HUDEP-2 (cell line): ENCODE measurements at regions not wholly inside any gene's neighbourhood (a gene's known extent, or its start where the extent isn't known, plus 50 kb on each side); places are given as distances from the start of the nearest gene placed in this dataset.
"Not testable (repeated sequence)": the region's sequence is repeated elsewhere in the genome, so short reads cannot be mapped to it uniquely, and the experiment has no call there.

Experiments used
- DNase-seq, 76 experiments: peaks; one replicate each; lab custom pipeline; 2025; ENCODE audit not compliant: unreplicated experiment in 76 of 76; lab: John Stamatoyannopoulos, UW

DNA sequence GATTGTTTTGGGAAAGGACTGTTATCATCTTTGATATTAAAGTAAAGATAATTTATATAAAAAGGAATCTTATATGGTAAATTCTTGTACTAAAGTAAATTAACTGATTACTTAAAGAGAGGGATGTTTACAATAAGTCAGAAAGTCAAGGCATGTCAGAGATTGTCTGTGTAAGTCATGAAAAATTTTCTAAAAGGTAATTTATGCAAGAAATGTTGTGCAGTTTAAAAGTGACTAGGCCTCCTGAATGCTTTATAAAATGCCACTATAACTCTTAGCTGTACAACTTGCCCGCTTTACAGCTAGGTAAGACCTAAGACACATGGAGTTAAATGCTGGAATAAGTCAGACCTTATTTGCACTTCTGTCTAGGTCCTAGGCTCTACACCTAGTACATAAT lies 692.9 kb downstream of the GBE1 start:
- no peak for DNase-seq

DNA sequence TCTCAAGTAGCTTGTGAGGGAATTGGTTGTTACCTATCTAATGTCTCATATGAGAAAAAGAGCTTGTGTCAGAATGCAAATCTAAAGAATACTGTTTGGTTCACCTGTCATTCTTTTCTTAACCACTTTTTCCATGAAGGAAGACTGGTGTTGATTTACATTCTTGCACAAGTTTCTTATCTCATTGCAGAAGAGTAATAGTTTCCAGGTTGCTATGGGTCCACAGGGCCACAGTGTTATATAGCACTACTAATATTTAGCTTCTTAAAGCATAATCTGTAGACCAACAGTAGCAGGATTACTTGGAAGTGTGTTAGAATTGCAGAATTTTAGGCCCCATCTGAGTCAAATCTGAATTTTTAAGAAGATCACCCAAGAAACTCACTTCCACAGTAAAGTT lies 697.5 kb downstream of the GBE1 start:
- no peak for DNase-seq

DNA sequence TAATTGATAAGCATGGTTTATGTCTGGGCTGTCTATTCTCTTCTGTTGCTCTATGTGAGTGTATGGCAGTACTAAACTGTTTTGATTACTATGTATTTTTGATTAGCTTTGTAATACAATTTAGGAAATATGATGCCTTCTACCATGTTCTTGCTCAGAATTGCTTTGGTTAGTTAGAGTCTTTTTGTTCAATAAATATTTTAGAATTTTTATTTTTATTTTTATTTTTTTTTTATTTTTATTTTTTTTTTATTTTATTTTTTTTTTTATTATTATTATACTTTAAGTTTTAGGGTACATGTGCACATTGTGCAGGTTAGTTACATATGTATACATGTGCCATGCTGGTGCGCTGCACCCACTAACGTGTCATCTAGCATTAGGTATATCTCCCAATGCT lies 710.3 kb downstream of the GBE1 start:
- not testable (repeated sequence) for DNase-seq

DNA sequence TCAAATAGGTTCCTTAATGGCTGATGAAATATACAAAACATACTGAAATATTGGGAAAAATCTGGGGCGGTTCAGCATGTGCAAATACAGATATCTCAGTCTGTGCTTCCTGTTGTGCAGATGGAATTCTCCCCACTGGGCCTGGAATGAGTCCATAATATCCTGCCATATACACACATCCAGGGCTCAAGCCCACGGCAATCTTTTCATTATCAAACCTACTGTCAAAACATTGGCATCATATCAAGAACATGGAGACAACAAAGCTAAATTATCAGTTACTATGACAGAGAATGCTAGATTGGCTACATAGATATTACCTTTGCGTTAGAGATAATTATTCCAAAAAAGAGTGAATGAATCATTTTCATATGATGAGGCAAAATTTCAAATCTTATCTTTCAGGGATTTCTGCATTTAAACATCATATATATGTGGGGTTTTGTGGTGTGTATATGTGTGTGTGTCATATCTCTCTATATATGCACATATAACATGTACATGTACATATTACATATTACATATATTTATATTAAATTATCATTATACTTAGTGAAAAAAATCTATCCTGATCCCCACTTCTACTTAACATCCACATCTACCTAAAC lies 713.3 kb downstream of the GBE1 start:
- no peak for DNase-seq

DNA sequence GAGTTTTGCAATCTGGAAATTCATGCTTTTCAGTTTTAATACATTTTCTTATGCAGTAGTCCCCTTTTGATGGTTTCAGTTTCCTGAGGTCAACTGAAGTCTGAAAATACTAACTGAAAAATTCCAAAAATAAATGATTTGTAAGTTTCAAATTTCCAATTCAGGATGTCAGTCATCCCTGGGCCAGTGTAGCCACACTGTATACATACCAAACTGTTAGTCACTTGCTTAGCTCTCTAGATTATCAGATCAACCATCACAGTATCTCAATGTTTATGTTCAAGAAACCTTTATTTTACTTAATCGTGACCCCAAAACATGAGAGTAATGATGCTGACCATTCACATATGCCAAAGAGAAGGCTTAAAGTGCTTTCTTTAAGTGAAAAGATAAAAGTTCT lies 715.5 kb downstream of the GBE1 start:
- no peak for DNase-seq

DNA sequence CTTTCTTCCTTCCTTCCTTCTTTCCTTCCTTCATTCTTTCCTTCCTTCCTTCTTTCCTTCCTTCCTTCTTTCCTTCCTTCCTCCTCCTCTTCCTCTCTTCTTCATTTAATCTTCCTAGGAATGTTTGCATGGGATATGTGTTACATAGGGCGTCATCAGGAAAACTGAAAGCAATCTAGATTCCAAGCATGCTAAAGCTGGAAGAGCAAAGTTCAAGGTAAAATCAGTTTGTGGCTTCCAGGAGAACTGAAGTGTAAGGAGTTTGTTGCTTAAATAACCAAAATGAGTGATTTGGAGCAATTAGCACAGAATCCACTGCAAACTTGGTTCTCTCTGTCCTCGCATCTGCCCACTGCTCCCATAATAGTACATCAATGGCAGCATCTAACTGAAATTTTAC lies 716.2 kb downstream of the GBE1 start:
- no peak for DNase-seq

DNA sequence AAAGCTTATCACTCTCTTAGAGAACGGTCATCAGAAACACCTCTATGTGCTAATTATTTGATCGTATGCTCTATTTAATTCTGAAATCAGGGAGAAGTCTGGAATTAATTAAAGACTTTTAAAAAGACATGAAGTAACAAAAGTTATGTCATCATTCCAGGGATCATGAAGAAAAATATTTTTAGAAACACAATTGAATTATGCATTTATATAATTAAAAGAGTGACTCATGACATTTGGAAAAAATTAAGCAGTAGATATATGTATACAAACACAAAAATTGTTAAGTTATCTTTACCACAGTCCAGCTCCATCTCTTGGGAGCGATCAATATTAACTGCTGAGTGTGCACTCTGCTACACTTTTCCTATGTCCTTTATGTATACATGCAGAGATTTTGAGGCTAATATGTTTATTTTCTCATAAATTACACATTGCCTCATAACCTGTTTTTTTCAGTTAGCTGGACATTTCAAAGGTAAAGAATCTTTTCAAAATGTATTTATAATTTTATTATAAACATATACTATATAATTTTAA lies 717.7 kb downstream of the GBE1 start:
- no peak for DNase-seq

DNA sequence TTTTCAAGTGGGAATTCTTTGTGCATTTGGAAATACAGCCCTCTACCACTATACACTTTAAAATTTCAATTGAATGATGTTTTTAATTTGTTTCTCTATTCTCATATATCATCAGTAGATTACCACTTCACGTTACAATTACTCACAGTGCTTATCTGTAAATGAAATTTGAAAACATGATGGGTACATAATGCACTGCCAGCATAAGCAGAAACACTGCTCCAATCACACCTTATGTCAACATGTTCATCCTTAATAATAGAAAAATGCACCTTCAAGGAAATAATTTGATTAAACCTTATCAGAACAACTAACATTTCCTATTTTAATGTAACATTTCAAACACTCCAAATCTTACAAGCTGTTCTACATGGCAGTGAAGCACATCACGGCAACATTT lies 718.4 kb downstream of the GBE1 start:
- no peak for DNase-seq

DNA sequence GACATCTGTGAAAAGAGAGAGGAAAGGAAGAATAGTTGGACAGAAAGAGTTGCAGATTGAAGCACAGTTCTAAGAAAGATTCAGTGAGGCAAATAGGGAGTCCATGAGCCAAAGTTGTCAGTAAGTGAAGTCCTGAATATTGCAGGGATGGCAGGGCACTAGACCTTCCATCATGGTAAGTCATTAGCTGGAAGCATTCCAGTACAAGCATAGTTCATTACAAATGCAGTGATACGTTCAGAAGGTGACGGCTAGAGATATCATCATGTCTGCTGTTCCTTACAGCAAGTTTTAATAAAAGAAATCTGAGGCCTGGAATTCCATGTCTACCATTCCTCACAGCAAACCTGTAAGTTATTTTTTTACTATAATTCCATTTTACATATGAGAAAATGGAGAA lies 720.1 kb downstream of the GBE1 start:
- no peak for DNase-seq

DNA sequence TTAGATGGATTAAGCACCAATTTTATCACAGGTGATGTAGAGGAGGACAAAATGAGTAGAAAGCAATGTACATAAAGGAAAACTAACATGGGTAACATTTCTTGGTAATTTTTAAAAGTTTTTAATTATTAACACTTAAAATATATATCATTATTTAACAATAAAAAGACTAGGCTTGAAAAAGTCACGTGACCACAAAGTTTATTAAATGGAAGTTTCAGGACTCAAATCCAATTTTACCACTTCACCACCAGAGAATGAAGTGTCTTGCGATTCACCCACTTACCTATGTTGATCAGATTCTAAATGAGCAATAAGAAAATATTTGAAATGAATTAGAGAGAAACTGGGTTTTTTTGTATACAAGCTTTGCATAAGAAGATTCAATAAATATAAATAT lies 721.3 kb downstream of the GBE1 start:
- DNase-seq = no peak

DNA sequence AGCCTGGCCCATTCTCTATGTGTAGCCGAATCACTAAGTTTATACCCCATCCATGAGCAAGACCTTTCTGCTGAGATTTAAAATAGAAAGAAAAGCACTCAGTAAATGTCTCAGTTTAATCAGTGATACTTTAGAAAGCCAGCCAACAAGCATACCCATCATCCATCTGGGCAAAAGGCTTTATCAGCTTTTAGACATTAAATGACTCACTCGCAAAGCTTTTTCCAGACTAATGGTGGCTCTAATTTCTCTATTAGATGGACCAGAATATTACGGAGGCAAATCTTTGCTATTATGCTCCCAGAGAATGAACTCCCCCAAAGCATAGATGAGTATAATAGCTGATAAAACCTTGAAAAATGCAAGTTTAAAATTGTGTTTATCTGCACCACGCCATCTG lies 727.8 kb downstream of the GBE1 start:
- DNase-seq = no peak

DNA sequence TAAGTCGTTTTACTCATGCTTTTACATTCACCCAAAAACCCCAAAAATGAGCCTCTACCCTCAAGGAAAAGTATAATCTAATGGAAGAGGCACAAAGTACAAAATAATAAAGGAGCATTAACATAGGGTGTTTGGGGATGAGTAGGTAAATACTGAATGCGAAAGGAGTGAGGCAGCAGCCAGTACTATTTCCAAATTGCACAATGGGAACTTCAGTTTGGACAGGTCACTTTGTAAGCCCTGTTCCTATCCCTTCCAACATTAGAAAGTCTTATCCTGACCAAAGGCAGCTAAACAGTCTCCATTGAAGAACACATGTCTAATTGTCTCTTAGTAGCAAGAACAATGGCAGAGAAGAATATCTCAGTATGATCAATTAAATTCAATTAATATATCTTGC lies 728.3 kb downstream of the GBE1 start:
- no peak for DNase-seq

DNA sequence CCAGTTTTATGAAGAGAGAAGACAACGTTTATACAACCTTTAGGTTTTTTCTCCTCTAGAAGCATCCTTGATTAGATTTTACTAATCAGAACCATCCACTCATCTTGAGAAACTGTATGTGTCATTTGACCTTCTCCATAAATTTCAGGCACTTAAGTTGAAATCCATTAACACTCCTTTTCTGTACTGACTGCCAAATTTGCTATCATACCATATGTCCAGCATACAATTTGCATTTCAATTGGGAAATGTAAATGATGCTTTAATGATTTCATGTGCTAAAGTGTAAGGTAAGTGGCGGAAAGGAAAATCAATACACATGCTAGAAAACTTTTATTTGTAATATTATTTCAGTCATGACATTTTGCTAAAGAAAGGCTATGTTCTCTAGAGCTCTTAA lies 731.6 kb downstream of the GBE1 start:
- DNase-seq = no peak

DNA sequence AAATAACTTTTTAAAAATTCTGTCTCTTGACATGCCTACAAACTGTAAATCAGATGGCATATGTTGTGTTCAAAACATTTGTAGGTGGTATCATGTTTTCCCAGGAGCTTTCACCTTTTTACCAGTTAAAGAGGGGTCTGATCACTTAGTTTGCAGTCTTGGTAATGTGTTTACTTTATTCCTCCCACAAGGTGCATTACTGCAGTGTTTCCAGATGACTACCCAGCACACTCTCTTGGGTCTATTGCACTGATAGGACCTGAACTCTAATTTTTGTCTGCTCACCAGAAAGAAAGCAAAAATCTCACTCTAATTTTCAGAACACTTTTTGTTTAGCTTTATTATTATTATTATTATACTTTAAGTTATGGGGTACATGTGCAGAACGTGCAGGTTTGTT lies 734.1 kb downstream of the GBE1 start:
- no peak for DNase-seq

DNA sequence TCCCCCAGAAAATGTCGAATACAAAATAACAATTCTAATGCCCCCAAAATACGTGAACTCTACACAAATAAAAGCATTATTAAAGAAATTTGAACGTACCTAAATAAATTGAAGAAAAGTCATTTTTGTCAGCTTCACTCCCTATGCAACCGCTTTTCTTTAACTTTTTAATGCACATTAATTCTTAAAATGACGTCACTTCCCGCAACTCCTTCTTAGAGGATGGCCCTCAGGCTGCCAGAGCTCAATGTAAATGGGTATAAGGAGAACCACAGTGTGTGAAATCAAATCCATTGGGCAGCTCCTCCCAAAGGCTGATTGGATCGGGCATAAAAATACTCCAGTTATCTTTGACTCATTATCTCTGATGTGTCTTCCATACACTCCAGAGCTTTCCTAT lies 736.9 kb downstream of the GBE1 start:
- DNase-seq = no peak

DNA sequence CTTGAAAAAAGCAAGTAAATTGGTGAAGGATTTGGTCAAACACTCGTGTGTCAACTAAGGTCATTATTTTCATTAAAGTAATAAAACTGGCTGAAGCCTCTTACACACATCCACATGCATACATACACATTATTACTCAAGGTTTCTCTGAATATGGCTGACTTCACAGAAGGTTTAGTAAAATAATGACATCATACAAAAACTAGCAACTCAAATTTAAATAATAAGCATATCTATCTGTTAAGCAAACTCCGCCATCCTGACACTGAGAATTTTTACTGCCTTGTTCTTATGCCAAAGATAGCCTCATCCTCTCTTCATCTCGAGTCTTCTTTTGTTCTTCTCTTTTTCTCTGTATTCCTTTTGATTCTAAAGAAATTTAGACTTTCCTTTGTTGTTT lies 739.1 kb downstream of the GBE1 start:
- no peak for DNase-seq

DNA sequence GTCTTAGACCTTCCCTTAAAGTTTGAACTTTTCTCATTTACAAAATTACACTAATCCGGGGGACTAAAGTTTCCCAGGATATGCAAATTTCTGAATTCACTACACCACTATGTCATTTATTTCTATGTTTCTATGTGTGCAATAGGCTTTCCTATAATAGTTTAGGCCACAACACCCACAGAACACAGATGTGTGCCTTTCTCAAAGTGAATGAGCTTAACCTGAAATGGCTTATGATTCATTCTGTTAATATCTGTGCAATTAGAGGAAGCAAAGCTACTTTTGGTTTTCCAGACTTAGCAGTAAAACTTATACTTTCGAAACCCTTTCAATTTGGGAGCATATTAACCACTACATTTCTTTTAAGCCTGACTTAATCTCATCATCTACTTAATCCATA lies 748.1 kb downstream of the GBE1 start:
- no peak for DNase-seq

DNA sequence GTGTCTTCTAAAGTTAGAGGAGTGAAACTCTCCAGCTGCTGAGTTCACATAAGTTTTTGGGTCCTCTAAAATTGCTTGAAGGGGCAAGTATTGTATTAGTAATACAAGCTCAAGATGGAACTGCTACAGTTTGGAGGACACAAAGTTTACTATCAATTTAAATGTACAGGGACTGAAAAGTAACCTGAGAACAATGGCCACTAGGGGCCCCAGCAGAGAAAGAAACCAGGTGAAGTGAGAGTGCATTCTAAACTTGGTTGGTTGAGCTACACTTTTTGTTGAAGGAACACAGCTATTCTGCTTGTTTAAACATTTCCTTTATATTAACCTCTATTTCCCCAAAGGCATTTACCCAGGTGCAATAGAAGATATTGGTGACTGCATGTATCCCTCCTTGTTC lies 755.5 kb downstream of the GBE1 start:
- DNase-seq = no peak

DNA sequence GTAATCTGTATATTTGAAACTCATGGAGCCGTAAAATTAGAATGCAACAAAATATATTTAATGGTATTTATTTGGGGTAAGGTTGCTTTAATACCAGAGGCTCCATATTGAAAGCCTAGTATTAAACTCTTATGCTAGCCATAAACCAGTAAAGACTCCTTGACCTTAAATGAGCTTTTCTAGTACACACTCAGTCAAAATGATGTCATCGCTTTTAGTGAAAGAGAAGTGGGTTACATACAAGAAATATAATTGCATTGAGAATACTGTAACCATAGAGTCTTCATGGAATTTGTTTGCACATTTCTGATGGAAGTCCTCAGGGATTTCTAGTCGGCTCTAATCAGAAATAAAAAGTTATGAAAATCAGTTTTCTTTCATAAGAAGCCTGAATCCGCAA lies 757.6 kb downstream of the GBE1 start:
- no peak for DNase-seq

DNA sequence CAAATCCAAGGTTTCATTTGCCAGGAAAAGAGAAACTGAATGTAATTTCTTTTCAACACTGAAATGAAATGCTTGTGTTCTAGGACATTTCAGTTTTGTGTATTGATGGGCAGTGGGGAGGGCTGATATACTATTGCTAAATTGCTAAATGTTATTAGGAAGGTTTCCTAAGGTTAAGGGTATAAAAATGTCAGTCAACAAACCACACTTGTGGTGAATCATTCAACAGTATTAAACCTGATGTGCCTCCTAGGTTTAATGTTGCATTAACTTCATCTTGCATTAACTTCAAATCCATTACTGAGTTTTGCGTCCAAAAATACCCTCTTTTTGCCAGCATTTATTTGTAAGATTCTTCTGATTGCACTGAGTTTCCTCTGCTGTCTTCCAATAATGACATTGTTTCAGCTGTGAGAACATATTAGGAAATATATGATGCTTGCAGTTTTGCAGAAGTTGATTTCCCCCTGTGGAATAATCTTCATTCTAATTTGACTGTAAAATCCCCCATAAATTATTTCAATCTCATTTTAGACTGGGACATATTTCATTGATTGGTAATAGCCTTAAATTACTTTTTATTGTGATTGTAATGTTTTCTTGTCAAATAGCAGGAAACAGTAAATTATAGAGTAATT lies 758.3 kb downstream of the GBE1 start:
- no peak for DNase-seq

DNA sequence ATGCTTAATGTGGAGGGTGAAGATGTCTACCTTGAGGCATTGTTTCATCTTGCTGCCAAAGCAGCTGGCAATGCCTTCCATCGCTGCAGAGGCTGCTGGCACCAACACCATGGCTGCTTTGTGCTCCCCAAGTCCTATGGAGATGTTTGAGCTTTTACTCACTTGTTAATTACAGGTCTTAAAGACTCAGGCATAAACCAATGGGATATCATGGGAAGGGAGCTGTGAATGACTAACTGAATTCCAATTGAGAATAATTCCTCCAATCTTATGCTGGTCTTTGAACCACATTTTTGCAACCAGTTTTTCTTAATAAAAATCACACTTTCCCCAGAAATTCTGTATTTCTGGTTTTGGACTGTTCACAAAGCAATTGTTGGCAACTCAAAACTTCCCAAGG lies 762.0 kb downstream of the GBE1 start:
- DNase-seq = no peak

DNA sequence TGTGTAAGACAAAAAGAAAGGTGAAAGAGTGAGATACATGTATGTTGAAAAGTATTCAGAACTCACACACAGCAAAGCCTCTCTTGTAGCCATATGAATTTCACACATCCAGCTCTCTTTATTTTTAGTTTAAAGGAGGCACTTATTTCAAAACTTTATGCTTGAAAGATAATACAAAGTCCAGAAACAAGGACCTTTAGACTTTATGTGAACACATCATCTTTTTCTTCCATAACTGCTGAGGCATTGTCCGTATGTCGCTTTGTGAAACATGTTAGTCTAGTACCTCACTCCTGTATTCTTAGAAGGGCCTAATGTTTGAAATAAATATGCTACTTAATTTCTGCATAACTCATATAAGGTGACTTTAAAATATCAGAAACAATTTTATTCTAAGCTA lies 763.4 kb downstream of the GBE1 start:
- no peak for DNase-seq

DNA sequence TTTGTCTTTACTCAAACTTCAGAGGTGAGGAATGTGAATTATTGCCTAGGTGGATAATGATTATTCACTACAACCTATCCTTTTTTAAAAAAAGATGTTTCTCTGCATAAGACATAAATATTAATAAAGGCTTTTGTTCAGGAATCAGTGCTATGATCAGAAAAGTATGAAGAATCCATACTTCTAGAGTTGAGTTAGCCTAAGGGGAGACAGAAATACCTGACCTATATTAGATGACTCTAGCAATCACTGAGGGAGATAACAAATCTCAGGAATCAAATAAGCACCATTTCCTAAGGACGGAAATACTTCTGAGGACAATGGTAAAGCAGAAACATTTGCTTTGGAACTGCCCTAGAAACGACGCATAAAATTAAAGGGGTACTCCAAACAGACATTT lies 763.8 kb downstream of the GBE1 start:
- no peak for DNase-seq
